Globus pallidus (tissue), 1 donor: ENCODE measurements at regions not wholly inside any gene's neighbourhood (a gene's known extent, or its start where the extent isn't known, plus 50 kb on each side); places are given as distances from the start of the nearest gene placed in this dataset.
A peak's percentile ranks its signal among the peaks of the same experiment; 100 is the strongest.
"Not testable (repeated sequence)": the region's sequence is repeated elsewhere in the genome, so short reads cannot be mapped to it uniquely, and the experiment has no call there.

Experiments
- DNase-seq: peaks from one replicate; pipeline ENCODE4 v3.0.0-alpha.2; 2015; ENCODE audit warnings: low spot score

GRCh38 chr2:126952216-126952615 is 53.5 kb downstream of the TEX51 start:
- no peak for DNase-seq

GRCh38 chr2:126953483-126953882 is 54.8 kb downstream of the TEX51 start:
- no peak for DNase-seq

GRCh38 chr2:126954831-126955230 is 56.1 kb downstream of the TEX51 start:
- DNase-seq, result no peak

- not testable (repeated sequence) for DNase-seq
These were observed 58.1 kb downstream of the TEX51 start for GRCh38 chr2:126956773-126957172.

- no peak for DNase-seq
These were observed 64.7 kb downstream of the TEX51 start for GRCh38 chr2:126963390-126963789.

- DNase-seq, result no peak
These were observed 67.9 kb downstream of the TEX51 start for GRCh38 chr2:126966601-126967000.

- no peak for DNase-seq
These were observed 71.9 kb downstream of the TEX51 start for GRCh38 chr2:126970583-126970982.

DNA sequence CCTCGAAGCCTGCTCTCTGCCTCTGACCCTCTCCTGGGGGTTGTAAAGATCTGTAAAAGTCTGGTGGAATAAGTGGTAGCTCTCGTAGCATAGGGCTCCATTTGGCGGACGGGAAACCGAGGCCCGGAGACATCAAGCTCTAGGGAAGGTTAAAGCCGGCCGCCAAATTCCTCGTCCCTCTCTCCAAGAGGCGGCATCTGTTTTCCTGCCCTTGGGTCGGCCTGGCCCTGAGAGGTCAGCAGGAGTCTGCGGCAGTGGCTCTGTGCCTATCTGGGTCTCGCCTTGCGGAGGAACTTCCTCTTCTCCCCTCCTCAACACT is 72.4 kb downstream of the TEX51 start:
- no peak for DNase-seq

DNA sequence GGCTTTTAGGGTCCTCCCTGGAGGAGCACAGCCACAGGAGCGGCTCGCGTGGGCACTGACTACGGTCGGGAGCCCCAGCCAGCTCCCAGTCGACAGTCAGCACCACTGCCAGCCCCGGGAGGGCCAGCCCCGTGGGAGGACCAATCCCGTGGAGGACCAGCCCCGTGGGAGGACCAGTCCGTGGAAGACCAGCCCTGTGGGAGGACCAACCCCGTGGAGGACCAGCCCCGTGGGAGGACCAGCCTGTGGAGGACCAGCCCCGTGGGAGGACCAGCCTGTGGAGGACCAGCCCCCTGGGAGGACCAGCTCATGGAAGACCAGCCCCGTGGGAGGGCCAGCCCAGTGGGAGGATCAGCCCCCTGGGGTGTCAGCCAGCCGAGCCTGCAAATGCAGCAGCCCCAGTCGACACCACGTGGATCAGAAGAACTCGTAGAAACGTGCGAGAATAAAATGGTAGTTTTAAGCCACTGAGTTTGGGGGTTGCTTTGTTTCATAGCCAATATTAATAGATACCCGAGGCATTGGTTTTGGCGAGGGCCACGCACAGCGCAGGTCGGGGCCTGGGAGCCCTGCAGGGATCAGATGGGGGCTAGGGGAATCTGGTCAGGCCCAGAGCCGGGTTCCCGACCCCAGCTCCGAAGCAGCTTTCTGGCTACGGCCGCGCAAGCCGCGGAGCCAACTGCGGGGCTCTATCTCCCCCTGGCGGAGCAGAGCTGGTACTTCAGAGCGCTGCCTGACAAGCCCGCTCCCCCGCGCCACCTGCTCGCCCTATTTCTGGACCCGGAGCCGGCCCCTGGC is 73.0 kb downstream of the TEX51 start:
- peak; percentile 71 for DNase-seq

DNA sequence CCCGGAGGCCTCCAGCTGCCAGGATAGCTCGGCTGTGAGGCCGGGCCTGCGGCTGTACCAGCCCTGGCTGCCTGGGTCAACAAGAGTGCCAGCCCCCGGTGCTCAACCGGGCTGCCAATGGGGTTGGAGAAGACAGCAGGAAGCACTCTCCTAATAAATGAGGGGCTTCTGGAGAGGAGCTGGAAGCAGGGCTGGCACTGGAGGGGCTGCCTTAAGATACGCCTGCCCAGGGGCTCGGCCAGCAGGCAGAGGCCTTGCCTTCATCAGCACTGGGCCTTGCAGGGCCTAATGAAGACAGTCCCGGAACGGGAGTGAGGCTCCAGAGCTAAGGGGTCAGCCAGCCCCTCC is 73.6 kb downstream of the TEX51 start:
- no peak for DNase-seq

DNA sequence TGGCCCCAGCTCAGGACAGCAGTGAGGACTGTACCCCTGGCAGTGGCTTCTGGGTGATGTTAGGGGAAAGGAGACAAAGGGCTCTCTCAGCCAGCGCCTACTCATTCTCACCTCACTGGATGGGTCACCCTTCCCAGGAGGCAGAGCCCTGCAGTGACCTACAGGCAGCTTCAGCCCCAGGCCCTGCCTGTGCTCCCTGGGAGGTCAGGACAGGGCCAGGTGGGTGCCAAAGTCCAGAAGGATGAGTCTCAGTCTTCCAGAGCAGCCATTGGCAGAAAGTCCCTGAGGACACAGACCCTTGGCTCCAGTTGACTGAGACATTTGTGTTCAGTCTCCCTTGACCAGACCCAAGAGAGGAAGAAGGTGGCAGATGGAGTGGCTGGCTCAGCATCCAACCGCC is 75.1 kb downstream of the TEX51 start:
- DNase-seq, result no peak

GRCh38 chr2:126975671-126976655 is 77.3 kb downstream of the TEX51 start:
- DNase-seq, result no peak

- DNase-seq, result no peak
These were observed 78.1 kb downstream of the TEX51 start for GRCh38 chr2:126976721-126977328.

- no peak for DNase-seq
These were observed 79.6 kb downstream of the TEX51 start for GRCh38 chr2:126978333-126978732.

DNA sequence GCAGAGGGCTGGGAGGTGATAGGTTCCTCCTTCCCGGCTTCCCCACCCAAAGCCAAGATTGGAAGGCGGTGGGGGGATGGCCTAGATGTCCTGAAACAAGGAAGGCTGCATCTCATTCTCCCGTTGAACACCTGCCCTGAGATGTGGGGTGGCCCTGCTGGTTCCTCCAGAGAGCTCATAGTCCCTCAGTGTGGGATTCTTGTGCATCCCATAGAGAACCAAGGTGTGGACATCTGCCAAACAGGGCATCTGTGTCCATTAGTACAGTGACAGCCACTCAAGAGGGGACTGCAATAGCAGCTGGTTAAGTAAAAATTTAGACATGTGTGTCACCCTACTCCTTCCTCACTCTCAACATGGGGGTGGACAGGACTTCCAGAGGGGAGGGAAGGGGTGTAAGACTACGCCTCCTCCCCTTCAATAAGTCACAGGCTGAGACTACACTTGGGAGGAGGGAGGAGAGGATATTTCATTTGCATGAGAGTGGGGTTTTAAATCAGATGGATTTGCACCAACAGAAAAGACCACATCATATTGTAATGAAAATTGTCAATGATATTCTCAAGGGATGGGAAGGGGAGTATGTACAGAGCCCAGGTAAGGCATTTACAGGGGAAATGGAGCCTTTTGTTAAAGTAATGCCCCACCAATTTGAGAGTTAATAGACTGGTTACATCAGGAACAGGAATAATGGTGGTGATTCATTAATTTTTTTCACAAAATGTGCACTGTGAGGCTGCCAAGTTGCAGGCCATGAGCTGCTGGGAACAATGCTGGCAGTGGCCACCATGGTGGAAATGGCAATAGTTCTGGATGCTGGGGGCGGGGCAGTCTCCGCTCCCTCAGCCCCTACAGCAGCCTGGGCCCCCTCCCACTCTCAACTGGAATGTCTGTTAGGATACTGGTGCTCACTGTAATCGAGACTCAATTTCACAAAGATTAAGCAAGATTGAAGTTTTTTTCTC is 80.6 kb downstream of the TEX51 start:
- peak; percentile 87 for DNase-seq

DNA sequence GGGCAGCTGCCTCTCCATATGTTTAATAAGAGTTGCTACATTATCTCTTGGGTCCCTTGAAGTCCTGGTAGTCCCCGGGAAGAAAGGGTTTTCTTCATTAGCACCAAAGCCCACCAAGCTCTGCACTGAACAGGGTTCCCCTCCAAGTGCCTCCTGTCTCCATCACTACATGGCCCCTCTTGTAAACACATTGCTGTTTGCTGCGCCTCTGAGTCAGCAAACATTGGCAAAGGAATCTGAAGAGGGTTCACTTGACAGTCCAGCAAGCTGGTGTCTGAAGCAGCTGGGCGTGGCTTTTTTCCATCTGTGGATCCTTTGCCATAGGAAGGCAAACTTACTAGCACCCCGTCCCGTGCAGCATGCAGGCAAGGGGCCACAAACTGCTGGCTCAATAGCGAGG is 82.8 kb downstream of the TEX51 start:
- DNase-seq, result no peak

DNA sequence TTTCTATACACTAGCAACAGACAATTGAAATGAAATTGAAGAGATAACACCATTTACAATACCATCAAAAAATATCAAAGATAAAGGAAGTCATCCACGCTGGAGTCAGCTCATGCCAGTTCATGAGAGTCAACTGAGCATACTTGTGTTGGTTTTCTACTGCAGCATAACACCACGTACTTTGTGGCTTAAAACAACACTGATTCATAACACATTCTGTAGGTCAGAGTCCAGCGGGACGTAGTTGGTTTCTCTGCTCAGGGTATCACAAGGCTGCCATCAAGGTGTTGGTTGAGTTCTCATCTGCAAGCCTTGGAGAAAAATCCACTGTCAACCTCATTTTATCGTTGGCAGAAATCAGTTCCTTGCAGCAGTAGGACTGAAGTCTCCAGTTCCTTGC is 84.2 kb downstream of the TEX51 start:
- no peak for DNase-seq

DNA sequence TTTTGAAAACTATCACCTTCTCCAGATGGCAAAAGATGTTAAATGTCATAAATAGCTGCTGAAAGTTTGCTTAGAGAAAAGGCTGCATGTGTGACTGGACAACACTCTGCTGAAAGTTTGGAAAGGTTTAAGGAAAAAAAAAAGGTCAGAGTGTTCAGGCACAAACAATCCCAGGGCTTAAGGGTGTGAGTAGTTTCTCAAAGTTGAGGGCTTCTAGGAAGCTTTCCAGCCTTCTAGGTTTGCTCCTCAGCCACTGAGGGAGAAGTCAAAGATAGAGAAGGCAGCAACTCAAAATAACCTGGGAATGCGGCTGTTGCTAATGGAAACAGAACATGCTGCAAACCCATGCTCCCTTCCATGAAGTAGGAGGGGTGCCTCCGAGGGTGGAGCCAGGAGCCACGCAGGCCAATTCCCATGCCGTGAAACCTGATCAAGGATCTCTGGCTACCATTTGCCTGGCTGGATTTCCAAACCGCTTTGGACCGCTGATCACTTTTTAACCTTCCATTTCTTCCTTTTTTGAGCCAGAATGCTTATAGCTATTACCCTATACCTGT is 88.0 kb downstream of the TEX51 start:
- DNase-seq, result no peak

GRCh38 chr2:126988482-126988881 is 89.8 kb downstream of the TEX51 start:
- no peak for DNase-seq

DNA sequence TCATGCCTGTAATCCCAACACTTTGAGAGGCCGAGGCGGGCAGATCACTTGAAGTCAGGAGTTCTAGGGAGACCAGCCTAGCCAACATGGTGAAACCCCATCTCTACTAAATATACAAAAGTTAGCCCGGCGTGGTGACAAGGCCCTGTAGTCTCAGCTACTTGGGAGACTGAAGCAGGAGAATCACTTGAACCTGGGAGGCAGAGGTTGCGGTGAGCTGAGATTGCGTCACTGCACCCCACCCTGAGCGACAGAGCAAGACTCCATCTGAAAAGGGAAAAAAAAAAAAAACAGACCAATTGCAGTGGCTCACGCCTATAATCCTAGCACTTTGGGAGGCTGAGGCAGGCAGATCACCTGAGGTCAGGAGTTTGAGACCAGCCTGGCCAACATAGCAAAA is 90.4 kb downstream of the TEX51 start:
- DNase-seq, result not testable (repeated sequence)

DNA sequence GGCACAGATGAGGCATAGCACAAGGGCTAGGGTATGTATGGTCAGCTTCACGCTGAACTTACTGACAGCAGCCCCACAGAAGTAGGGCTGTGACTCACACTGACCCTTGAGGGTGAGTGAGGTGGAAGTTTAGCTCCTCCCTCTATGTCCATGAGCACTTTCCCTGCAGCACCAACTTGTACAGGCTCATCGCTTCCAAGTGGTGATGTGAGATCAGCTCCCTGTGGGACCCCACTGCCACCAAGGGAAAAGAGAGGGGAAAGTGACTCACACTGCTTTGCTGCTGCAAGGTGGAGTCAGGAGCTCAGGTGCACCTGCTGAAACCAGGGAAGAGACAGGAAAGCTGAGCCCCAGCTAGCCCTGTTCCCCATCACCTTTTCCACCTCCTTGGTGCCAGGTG is 91.5 kb downstream of the TEX51 start:
- DNase-seq, result no peak
